Right lobe of liver (tissue), 6 donors: ENCODE measurements at regions not wholly inside any gene's neighbourhood (a gene's known extent, or its start where the extent isn't known, plus 50 kb on each side); places are given as distances from the start of the nearest gene placed in this dataset.

Experiments
- ATAC-seq, 4 donors: fragments of 200-7000 bp; cut with Tn5 transposase; one replicate each; pipeline ENCODE4 v1.9.1; 2020; ENCODE audit warnings: mild to moderate bottlenecking in 4 of 4, moderate library complexity in 4 of 4
- DNase-seq, 3 donors: peaks; one replicate each; pipeline ENCODE4 v3.0.0-alpha.2; 2020
- H3K27ac ChIP-seq, 3 donors: fragments of 200-600 bp; one replicate each; pipeline ENCODE4 v1.8.0; 2022
- H3K27me3 ChIP-seq, 2 donors: fragments of 200-600 bp; one replicate each; pipeline ENCODE4 v1.8.0; 2022
- H3K36me3 ChIP-seq, 4 donors: fragments of 200-600 bp; sonication (generic) in 1 of 4; one replicate each; pipeline versions ENCODE4 v1.5.1 to v1.8.0; 2017 to 2022; ENCODE audit warnings: control low read depth in 1 of 4
- H3K4me1 ChIP-seq, 4 donors: fragments of 200-600 bp; sonication (generic) in 1 of 4; one replicate each; pipeline versions ENCODE4 v1.5.1 to v1.8.0; 2017 to 2022; ENCODE audit warnings: control low read depth in 1 of 4
- H3K4me3 ChIP-seq, 3 donors: fragments of 200-600 bp; one replicate each; pipeline ENCODE4 v1.8.0; 2022
- H3K9me3 ChIP-seq, 4 donors: fragments of 200-600 bp; sonication (generic) in 1 of 4; one replicate each; pipeline versions ENCODE4 v1.5.1 to v1.8.0; 2017 to 2022; ENCODE audit warnings: control low read depth in 1 of 4
- CTCF ChIP-seq, 4 donors: fragments of 200-600 bp in 3 of 4; fragments of 450-650 bp in 1 of 4; IDR thresholded peaks; one replicate each; pipeline versions ENCODE4 v1.5.1 to v1.8.0; 2016 to 2022; ENCODE audit warnings: antibody characterized with exemption in 4 of 4, mild to moderate bottlenecking in 2 of 4
- POLR2A ChIP-seq: fragments of 450-650 bp; IDR thresholded peaks from one replicate; pipeline ENCODE4 v1.6.1; 2017; ENCODE audit warnings: antibody characterized with exemption, mild to moderate bottlenecking
- WGBS: methylation state at CpG from one replicate; pipeline ENCODE4 v1.1.6; 2018; ENCODE audit warnings: low coverage, low lambda C conversion rate; ENCODE audit not compliant: insufficient coverage; ENCODE audit errors: missing lambda C conversion rate; 5-methylcytosine and 5-hydroxymethylcytosine counted together
- intact Hi-C, 2 donors: fragments of 100-400 bp; cut with DNase I; formaldehyde crosslinking; loops; one replicate each; pipeline versions ENCODE4 v1.11.2 to v1.14.1; 2022
- donor health status: DM: no; HTN: yes; CAD: no.
- donor health status: DM: no; HTN: no; CAD: no.
- donor health status: DM: no; HTN: no; CAD: no.
- donor health status: DM: no; HTN: yes; CAD: no.
- donor health status: DM: no; HTN: yes; CAD: no.

DNA sequence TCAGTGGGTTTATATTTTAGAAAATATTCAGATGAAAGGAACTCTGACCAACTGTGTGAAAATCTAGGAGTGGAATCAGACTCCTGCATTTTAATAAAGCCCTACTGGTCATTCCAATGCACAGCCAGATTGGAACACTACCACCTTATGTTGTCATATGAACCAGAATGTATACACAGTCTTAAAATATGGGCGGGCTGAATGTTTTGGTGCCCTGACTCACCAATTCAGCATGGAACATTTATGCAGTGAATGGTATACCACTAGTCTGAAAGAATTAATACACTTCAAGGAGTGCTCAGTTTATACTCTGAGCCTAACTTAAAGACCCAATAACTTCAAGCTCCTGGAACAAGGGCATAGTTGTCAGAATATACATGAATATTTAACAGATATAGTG lies 280.9 kb upstream of the TCF4 start:
- Histone ChIP-seq H3K27me3 (no peaks in the 10 kb centered on the region), H3K9me3 (no peaks in the 10 kb centered on the region), H3K27ac (no peak overlapping the region), H3K4me1 (no peaks in the 10 kb centered on the region), H3K36me3 (no peaks in the 10 kb centered on the region), H3K4me3 (no peak overlapping the region)
- ATAC-seq (no peak), DNase-seq (no peak)
- no peak for TF ChIP-seq POLR2A
- no peak for TF ChIP-seq CTCF (IDR thresholded peaks at IDR 0.05)
- WGBS, result 56% methylated on average over 1 of the region's 1 CpG
- intact Hi-C loops, result no loop called here

- ATAC-seq (no peak), DNase-seq (no peak)
- H3K27me3 ChIP-seq, result no peaks in the 10 kb centered on the region
- no peaks in the 10 kb centered on the region for H3K4me1 ChIP-seq
- intact Hi-C loops, result no loop called here
- H3K36me3 ChIP-seq, result no peaks in the 10 kb centered on the region
- WGBS, result 79% methylated on average over 7 of the region's 7 CpGs
- H3K9me3 ChIP-seq, result no peaks in the 10 kb centered on the region
- TF ChIP-seq CTCF (IDR thresholded peaks at IDR 0.05) (no peak), POLR2A (no peak)
- H3K27ac ChIP-seq, result no peak overlapping the region
- no peak overlapping the region for H3K4me3 ChIP-seq
These were observed 278.9 kb upstream of the TCF4 start for GRCh38 chr18:55866886-55867285.

- TF ChIP-seq POLR2A, result no peak
- no peak for TF ChIP-seq CTCF (IDR thresholded peaks at IDR 0.05)
These were observed 278.0 kb upstream of the TCF4 start for GRCh38 chr18:55866006-55866405.

GRCh38 chr18:55864281-55864680 lies 276.3 kb upstream of the TCF4 start:
- no peak for TF ChIP-seq CTCF (IDR thresholded peaks at IDR 0.05)
- no peak for TF ChIP-seq POLR2A
- DNase-seq (no peak), ATAC-seq (no peak)
- Histone ChIP-seq H3K27ac (no peak overlapping the region), H3K27me3 (no peaks in the 10 kb centered on the region), H3K36me3 (no peaks in the 10 kb centered on the region), H3K9me3 (no peaks in the 10 kb centered on the region), H3K4me3 (no peak overlapping the region), H3K4me1 (no peaks in the 10 kb centered on the region)
- WGBS, result 0% methylated on average over 1 of the region's 1 CpG
- intact Hi-C loops, result no loop called here

More at GRCh38 chr18:55866006-55866405, 278.0 kb upstream of the TCF4 start:
- Histone ChIP-seq H3K36me3 (no peaks in the 10 kb centered on the region), H3K9me3 (no peaks in the 10 kb centered on the region), H3K27me3 (no peaks in the 10 kb centered on the region), H3K4me3 (no peak overlapping the region), H3K4me1 (no peaks in the 10 kb centered on the region), H3K27ac (no peak overlapping the region)
- ATAC-seq (no peak), DNase-seq (no peak)
- whole genome bisulfite sequencing, result 59% methylated on average over 7 of the region's 7 CpGs
- intact Hi-C loops, result no loop called here

- H3K27ac ChIP-seq, result no peak overlapping the region
- WGBS, result 57% methylated on average over 7 of the region's 7 CpGs
- DNase-seq, result no peak
- H3K9me3 ChIP-seq, result no peaks in the 10 kb centered on the region
- no peaks in the 10 kb centered on the region for H3K36me3 ChIP-seq
- H3K27me3 ChIP-seq, result no peaks in the 10 kb centered on the region
- intact Hi-C loops, result no loop called here
- ATAC-seq, result no peak
- H3K4me3 ChIP-seq, result no peak overlapping the region
- H3K4me1 ChIP-seq, result no peaks in the 10 kb centered on the region
- TF ChIP-seq CTCF (IDR thresholded peaks at IDR 0.05) (no peak), POLR2A (no peak)
These were observed 275.9 kb upstream of the TCF4 start for GRCh38 chr18:55863876-55864275.
